Activated naive CD4-positive, alpha-beta T cell treated with anti-CD3 and anti-CD28 coated beads for 36 hours (primary cell): ENCODE measurements at regions not wholly inside any gene's neighbourhood (a gene's known extent, or its start where the extent isn't known, plus 50 kb on each side); places are given as distances from the start of the nearest gene placed in this dataset.
"Not testable (repeated sequence)": the region's sequence is repeated elsewhere in the genome, so short reads cannot be mapped to it uniquely, and the experiment has no call there.

Experiments
- CTCF ChIA-PET: fragments of 350-600 bp; sonication (Branson Sonifier 250); formaldehyde crosslinking; loops from one replicate; lab custom pipeline; 2021; ENCODE audit warnings: antibody characterized with exemption; lab: Charles Lee
- DNase-seq: peaks from one replicate; pipeline ENCODE4 v3.0.0-alpha.2; 2020
- H3K27ac Mint-ChIP-seq: one replicate; pipeline ENCODE4 v1.8.0; 2021; ENCODE audit warnings: mild to moderate bottlenecking, mixed read lengths
- H3K27me3 Mint-ChIP-seq: one replicate; pipeline ENCODE4 v1.8.0; 2021; ENCODE audit warnings: low read depth, mixed read lengths
- H3K36me3 Mint-ChIP-seq: one replicate; pipeline ENCODE4 v1.8.0; 2021; ENCODE audit warnings: low read depth, mixed read lengths
- H3K4me1 Mint-ChIP-seq: one replicate; pipeline ENCODE4 v1.8.0; 2021; ENCODE audit warnings: low read depth, mixed read lengths
- H3K4me3 Mint-ChIP-seq: one replicate; pipeline ENCODE4 v1.8.0; 2021; ENCODE audit warnings: mild to moderate bottlenecking, moderate library complexity, mixed read lengths
- H3K9me3 Mint-ChIP-seq: one replicate; pipeline ENCODE4 v1.8.0; 2021; ENCODE audit warnings: mixed read lengths
- intact Hi-C: fragments of 100-400 bp; cut with micrococcal nuclease; formaldehyde crosslinking; loops from one replicate; pipeline ENCODE4 v1.15.1; 2023

DNA sequence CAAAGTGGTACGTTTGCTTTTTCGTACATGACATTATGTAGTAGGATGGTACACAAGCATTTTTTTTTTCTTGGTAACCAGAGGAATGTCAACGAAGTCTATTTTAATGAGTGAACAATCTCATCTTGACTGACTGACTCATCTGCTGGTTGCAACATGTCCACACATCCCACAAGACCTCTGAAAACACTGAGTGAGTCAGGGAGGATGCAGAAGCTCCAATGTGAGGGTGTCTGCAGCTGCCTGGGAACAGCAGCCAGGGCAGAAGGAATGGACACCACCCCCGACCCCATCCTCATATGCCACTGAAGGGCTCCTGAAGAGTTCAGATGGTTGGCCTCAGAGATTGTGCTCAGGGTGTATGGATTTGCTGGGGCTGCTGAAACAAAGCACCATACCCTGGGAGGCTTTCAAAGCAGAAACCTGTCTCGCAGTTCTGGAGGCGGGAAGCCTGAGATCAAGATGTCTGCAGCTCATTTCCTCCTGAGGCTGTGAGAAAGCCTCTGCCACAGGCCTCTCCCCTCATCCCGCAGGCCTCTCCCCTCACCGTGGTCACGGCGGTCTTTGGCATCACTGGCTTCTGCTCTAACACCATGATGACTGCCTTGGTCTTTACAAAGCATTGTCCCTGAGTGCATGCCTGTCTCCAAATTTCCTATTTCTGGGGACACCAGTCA is 124.6 kb downstream of the LRATD1 start:
- intact Hi-C loops: no loop called here
- no peak overlapping the region for H3K4me3 Mint-ChIP-seq
- H3K36me3 Mint-ChIP-seq: no peaks in the 10 kb centered on the region
- H3K27ac Mint-ChIP-seq: no peak overlapping the region
- CTCF ChIA-PET: no interaction called here
- no peak for DNase-seq
- no peaks in the 10 kb centered on the region for H3K9me3 Mint-ChIP-seq
- peaks cover 2% of the 10 kb centered on the region for H3K27me3 Mint-ChIP-seq
- no peaks in the 10 kb centered on the region for H3K4me1 Mint-ChIP-seq

DNA sequence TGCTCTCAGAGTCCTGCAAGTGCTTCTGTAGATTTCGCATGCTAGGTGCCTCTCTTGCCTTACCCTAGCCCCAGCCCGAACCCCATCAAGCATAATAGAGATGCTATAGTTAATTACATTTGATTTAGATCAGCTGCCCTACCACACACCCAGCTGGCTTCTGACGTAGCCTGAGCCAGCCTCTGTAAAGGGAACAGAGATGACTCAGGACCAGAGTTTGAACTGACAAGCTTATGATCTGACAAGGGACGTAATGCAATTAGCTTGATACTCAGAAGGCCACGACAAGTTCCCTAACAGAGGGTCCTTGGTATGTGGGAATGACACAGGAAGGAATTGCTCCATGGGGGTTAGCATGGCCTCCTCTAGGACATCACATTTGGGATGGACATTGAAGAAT is 126.6 kb downstream of the LRATD1 start:
- no peak overlapping the region for H3K4me3 Mint-ChIP-seq
- intact Hi-C loops: no loop called here
- no peaks in the 10 kb centered on the region for H3K9me3 Mint-ChIP-seq
- H3K27ac Mint-ChIP-seq: no peak overlapping the region
- H3K36me3 Mint-ChIP-seq: no peaks in the 10 kb centered on the region
- CTCF ChIA-PET: no interaction called here
- H3K27me3 Mint-ChIP-seq: no peaks in the 10 kb centered on the region
- H3K4me1 Mint-ChIP-seq: no peaks in the 10 kb centered on the region
- DNase-seq: no peak

- no peak overlapping the region for H3K4me3 Mint-ChIP-seq
- no peaks in the 10 kb centered on the region for H3K4me1 Mint-ChIP-seq
- intact Hi-C loops: no loop called here
- no peak overlapping the region for H3K27ac Mint-ChIP-seq
- CTCF ChIA-PET: no interaction called here
- H3K9me3 Mint-ChIP-seq: no peaks in the 10 kb centered on the region
- no peaks in the 10 kb centered on the region for H3K36me3 Mint-ChIP-seq
- H3K27me3 Mint-ChIP-seq: no peaks in the 10 kb centered on the region
- no peak for DNase-seq
Measured at GRCh38 chr2:14760169-14760568, 127.7 kb downstream of the LRATD1 start.

DNA sequence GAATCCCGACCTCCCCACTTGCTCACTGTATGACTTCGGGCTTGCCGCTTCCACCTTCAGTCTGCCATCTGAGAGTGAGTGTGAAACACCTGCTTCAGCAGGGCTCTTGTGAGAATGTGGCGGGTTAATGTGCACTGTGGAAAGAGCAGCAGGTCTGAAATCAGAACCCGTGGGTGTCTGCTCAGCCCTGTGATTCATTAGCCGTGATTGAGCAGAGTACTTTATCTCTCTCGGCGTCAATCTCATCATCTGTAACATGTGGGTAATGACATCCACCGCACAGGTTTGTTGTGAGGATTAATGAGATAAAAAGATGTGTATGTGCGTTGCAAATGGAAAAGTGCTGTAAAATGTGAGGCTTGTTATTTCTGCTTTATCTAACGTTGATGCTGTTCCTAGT is 128.6 kb downstream of the LRATD1 start:
- no peaks in the 10 kb centered on the region for H3K36me3 Mint-ChIP-seq
- intact Hi-C loops: no loop called here
- no peak for DNase-seq
- CTCF ChIA-PET: no interaction called here
- H3K4me1 Mint-ChIP-seq: no peaks in the 10 kb centered on the region
- no peak overlapping the region for H3K27ac Mint-ChIP-seq
- H3K9me3 Mint-ChIP-seq: no peaks in the 10 kb centered on the region
- H3K27me3 Mint-ChIP-seq: no peaks in the 10 kb centered on the region
- no peak overlapping the region for H3K4me3 Mint-ChIP-seq

DNA sequence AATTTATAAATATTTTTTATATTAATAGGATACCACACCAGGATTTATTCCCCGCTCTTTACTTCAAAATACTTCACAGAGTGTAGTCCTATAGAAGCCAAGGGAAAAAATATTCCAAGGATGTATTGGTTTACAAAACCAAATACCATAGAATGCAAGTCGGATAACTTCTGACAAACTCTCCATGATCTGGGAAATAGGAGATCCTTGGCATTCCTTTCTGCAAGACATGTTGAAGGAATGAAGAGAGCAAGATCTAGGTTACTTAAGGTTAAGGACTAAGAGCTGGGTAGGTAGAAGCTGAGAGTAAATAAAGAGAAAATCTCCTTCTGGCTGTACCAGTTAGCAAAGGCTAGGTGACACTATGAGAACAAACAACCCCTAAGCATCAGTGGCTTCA is 141.2 kb downstream of the LRATD1 start:
- H3K27ac Mint-ChIP-seq: no peak overlapping the region
- CTCF ChIA-PET: no interaction called here
- H3K27me3 Mint-ChIP-seq: no peaks in the 10 kb centered on the region
- H3K9me3 Mint-ChIP-seq: peaks cover 1% of the 10 kb centered on the region
- H3K4me3 Mint-ChIP-seq: no peak overlapping the region
- H3K4me1 Mint-ChIP-seq: no peaks in the 10 kb centered on the region
- intact Hi-C loops: no loop called here
- no peak for DNase-seq
- H3K36me3 Mint-ChIP-seq: no peaks in the 10 kb centered on the region

- H3K4me1 Mint-ChIP-seq: no peaks in the 10 kb centered on the region
- H3K27ac Mint-ChIP-seq: no peak overlapping the region
- H3K27me3 Mint-ChIP-seq: no peaks in the 10 kb centered on the region
- CTCF ChIA-PET: no interaction called here
- intact Hi-C loops: no loop called here
- DNase-seq: no peak
- H3K36me3 Mint-ChIP-seq: no peaks in the 10 kb centered on the region
- peaks cover 1% of the 10 kb centered on the region for H3K9me3 Mint-ChIP-seq
- H3K4me3 Mint-ChIP-seq: no peak overlapping the region
Measured at GRCh38 chr2:14774436-14774968, 142.0 kb downstream of the LRATD1 start.

DNA sequence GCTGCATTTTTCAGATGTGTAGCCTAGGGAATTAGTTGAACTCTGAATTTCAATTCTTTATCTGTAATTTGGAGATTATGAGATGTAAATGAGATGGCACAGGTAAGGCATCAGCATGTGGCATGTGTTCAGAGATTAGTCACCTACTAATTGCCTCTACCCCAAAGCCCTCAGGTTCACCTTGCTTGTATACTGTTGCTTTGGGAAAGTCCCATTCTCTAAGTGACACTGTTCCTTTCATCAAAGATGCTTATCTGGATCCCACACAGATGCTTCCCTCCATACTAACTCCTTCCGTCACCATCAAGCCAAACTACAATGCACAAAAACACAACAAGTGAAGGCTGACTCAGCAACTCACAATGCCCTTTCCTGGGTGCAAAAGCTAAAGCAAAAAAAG is 143.7 kb downstream of the LRATD1 start:
- no peak overlapping the region for H3K27ac Mint-ChIP-seq
- H3K4me1 Mint-ChIP-seq: no peaks in the 10 kb centered on the region
- H3K36me3 Mint-ChIP-seq: no peaks in the 10 kb centered on the region
- H3K27me3 Mint-ChIP-seq: no peaks in the 10 kb centered on the region
- CTCF ChIA-PET: no interaction called here
- H3K4me3 Mint-ChIP-seq: no peak overlapping the region
- H3K9me3 Mint-ChIP-seq: peaks cover 3% of the 10 kb centered on the region
- intact Hi-C loops: no loop called here
- no peak for DNase-seq

- Mint-ChIP-seq H3K27ac (no peak overlapping the region), H3K4me1 (no peaks in the 10 kb centered on the region), H3K4me3 (no peak overlapping the region), H3K27me3 (no peaks in the 10 kb centered on the region), H3K36me3 (no peaks in the 10 kb centered on the region), H3K9me3 (peaks cover 14% of the 10 kb centered on the region)
- intact Hi-C loops: no loop called here
- DNase-seq: no peak
- CTCF ChIA-PET: no interaction called here
Measured at GRCh38 chr2:14778015-14778414, 145.5 kb downstream of the LRATD1 start.

- no peaks in the 10 kb centered on the region for H3K36me3 Mint-ChIP-seq
- intact Hi-C loops: no loop called here
- H3K4me1 Mint-ChIP-seq: no peaks in the 10 kb centered on the region
- CTCF ChIA-PET: no interaction called here
- peaks cover 14% of the 10 kb centered on the region for H3K9me3 Mint-ChIP-seq
- DNase-seq: no peak
- H3K27me3 Mint-ChIP-seq: no peaks in the 10 kb centered on the region
- no peak overlapping the region for H3K4me3 Mint-ChIP-seq
- H3K27ac Mint-ChIP-seq: no peak overlapping the region
Measured at GRCh38 chr2:14779252-14779651, 146.7 kb downstream of the LRATD1 start.

DNA sequence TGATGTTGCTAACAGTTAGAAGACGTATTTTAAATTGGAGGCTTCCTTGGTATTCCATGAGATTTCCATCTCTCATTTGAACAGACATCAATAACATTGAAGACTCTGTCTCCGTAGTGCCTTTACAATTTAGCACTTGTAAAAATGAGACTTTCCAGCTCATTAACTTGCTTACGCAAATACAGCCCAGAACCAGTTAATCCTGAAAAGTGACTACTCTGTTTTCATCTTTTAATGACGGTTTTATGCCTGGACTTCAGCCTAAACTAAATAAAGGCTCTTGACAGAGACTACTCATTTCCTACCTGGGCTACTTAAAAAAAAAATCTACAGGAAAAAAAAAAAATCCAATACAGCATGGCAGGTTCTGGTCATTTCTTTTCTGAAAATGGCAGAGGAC is 148.6 kb downstream of the LRATD1 start:
- DNase-seq: no peak
- CTCF ChIA-PET: no interaction called here
- H3K27ac Mint-ChIP-seq: no peak overlapping the region
- peaks cover 14% of the 10 kb centered on the region for H3K9me3 Mint-ChIP-seq
- H3K4me3 Mint-ChIP-seq: no peak overlapping the region
- intact Hi-C loops: no loop called here
- H3K27me3 Mint-ChIP-seq: no peaks in the 10 kb centered on the region
- no peaks in the 10 kb centered on the region for H3K36me3 Mint-ChIP-seq
- H3K4me1 Mint-ChIP-seq: no peaks in the 10 kb centered on the region

DNA sequence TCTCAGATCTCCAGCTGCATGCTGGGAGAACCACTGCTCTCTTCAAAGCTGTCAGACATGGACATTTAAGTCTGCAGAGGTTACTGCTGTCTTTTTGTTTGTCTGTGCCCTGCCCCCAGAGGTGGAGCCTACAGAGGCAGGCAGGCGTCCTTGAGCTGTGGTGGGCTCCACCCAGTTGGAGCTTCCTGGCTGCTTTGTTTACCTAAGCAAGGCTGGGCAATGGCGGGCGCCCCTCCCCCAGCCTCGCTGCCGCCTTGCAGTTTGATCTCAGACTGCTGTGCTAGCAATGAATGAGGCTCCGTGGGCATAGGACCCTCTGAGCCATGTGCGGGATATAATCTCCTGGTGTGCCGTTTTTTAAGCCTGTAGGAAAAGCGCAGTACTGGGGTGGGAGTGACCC is 156.3 kb downstream of the LRATD1 start:
- CTCF ChIA-PET, H3K4me3 Mint-ChIP-seq, H3K36me3 Mint-ChIP-seq, H3K9me3 Mint-ChIP-seq, H3K27me3 Mint-ChIP-seq, intact Hi-C loops, H3K27ac Mint-ChIP-seq, DNase-seq, H3K4me1 Mint-ChIP-seq: not testable (repeated sequence)

DNA sequence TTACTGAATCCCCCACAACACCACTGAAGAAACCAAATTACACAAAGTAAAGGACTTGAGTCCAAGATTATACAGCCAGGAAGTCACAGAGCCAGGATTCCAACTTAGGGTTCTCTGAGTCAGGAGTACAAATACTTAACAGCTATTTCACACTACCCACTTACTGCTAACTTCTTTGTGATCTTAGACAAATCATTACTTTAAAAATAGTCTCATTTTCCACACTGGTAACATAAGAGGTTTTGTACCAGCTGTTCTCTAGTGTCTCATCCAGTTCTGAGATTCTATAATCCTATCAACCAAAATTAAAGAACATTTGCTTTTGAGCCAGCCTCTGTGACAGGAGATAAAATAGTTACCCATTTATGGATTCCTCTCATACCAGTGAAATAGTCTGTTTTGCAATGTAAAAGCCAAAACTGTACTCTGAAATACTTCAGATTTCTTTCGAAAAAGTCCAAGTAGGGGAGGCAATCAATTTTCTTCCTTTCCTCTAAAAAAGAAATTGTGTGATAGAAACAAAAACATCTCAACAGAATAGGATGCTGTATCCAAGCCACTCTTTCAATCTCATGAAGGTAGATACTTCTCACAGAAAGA is 157.6 kb downstream of the LRATD1 start:
- DNase-seq: no peak
- Mint-ChIP-seq H3K36me3 (no peaks in the 10 kb centered on the region), H3K27me3 (peaks cover 1% of the 10 kb centered on the region), H3K9me3 (peaks cover 10% of the 10 kb centered on the region), H3K4me3 (no peak overlapping the region), H3K4me1 (no peaks in the 10 kb centered on the region), H3K27ac (no peak overlapping the region)
- CTCF ChIA-PET: interaction anchor here (0.7 kb wide), 1 partner anchor 89 kb away, joined by 3 read pairs; no protein-coding TSS in a partner anchor
- intact Hi-C loops: no loop called here

GRCh38 chr2:14803994-14804393 is 171.5 kb downstream of the LRATD1 start:
- CTCF ChIA-PET: no interaction called here
- Mint-ChIP-seq H3K36me3 (no peaks in the 10 kb centered on the region), H3K27me3 (no peaks in the 10 kb centered on the region), H3K27ac (no peak overlapping the region), H3K4me3 (no peak overlapping the region), H3K4me1 (no peaks in the 10 kb centered on the region), H3K9me3 (peaks cover 3% of the 10 kb centered on the region)
- intact Hi-C loops: no loop called here
- DNase-seq: no peak
